Type B pancreatic cell (in vitro differentiated cells): ENCODE measurements at regions not wholly inside any gene's neighbourhood (a gene's known extent, or its start where the extent isn't known, plus 50 kb on each side); places are given as distances from the start of the nearest gene placed in this dataset.

Experiments
- DNase-seq: peaks from one replicate; pipeline ENCODE4 v3.0.0; 2021; ENCODE audit warnings: mixed read lengths; ENCODE audit not compliant: unreplicated experiment; ENCODE audit errors: extremely low spot score
- H3K27ac Mint-ChIP-seq: 2 replicates; pipeline ENCODE4 v1.8.0; 2021; ENCODE audit warnings: mild to moderate bottlenecking, mixed read lengths
- H3K27me3 Mint-ChIP-seq: 2 replicates; pipeline ENCODE4 v1.8.0; 2021; ENCODE audit warnings: mixed read lengths
- H3K36me3 Mint-ChIP-seq: 2 replicates; pipeline ENCODE4 v1.8.0; 2021; ENCODE audit warnings: mixed read lengths
- H3K4me1 Mint-ChIP-seq: one replicate; pipeline ENCODE4 v1.8.0; 2021; ENCODE audit warnings: mixed read lengths; ENCODE audit not compliant: unreplicated experiment
- H3K4me3 Mint-ChIP-seq: 2 replicates; pipeline ENCODE4 v1.8.0; 2021; ENCODE audit warnings: mild to moderate bottlenecking, mixed read lengths
- H3K9me3 Mint-ChIP-seq: 2 replicates; pipeline ENCODE4 v1.8.0; 2021; ENCODE audit warnings: mixed read lengths
- CTCF ChIP-seq: fragments of 200-600 bp; sonication (generic); conservative IDR thresholded peaks from 2 replicates; pipeline ENCODE4 v1.5.0; 2021; ENCODE audit warnings: antibody characterized with exemption, mild to moderate bottlenecking

DNA sequence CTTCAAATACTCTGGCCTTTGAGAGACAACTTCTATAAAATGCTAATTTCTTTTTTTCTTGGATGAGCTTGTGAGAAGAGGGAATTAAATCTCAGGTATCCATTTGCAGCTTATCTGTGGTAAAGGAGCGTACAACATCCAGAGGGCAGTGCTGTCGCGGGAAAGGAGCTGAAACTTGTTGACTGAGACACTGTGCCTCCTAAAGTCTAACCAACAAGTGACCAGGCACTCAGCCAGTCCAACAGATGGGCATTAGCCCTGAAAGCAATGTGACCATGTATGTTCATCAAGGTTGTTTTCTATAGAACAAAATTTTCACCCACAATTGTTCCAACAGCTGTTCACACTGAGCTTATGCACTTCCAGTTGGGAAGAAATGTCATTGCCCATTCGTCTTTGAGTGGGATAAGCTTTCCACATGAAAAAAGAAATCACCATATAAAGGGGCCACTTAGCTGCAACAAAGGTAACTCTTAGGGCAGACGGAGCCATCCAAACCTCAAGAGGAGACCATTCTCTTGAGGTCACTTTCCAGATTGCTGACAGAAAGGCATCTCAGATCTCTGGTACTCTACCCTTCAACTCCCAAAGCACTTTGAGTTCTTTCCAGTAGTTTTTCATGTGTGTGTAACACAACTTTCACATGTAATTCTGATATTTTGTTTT lies 244.8 kb upstream of the NEIL3 start:
- no peaks in the 10 kb centered on the region for H3K27me3 Mint-ChIP-seq
- H3K4me3 Mint-ChIP-seq: no peak overlapping the region
- DNase-seq: no peak
- no peaks in the 10 kb centered on the region for H3K36me3 Mint-ChIP-seq
- no peak for TF ChIP-seq CTCF
- no peaks in the 10 kb centered on the region for H3K4me1 Mint-ChIP-seq
- H3K27ac Mint-ChIP-seq: no peak overlapping the region
- no peaks in the 10 kb centered on the region for H3K9me3 Mint-ChIP-seq

- Mint-ChIP-seq H3K27ac (no peak overlapping the region), H3K4me3 (no peak overlapping the region), H3K27me3 (no peaks in the 10 kb centered on the region), H3K4me1 (no peaks in the 10 kb centered on the region), H3K36me3 (no peaks in the 10 kb centered on the region), H3K9me3 (no peaks in the 10 kb centered on the region)
- no peak for TF ChIP-seq CTCF
- no peak for DNase-seq
These were observed 242.9 kb upstream of the NEIL3 start for GRCh38 chr4:177066746-177067145.

GRCh38 chr4:177070533-177071058 lies 239.1 kb upstream of the NEIL3 start:
- no peak overlapping the region for H3K27ac Mint-ChIP-seq
- TF ChIP-seq CTCF: no peak
- no peaks in the 10 kb centered on the region for H3K36me3 Mint-ChIP-seq
- H3K4me3 Mint-ChIP-seq: no peak overlapping the region
- no peaks in the 10 kb centered on the region for H3K4me1 Mint-ChIP-seq
- H3K9me3 Mint-ChIP-seq: no peaks in the 10 kb centered on the region
- no peak for DNase-seq
- H3K27me3 Mint-ChIP-seq: no peaks in the 10 kb centered on the region

- no peaks in the 10 kb centered on the region for H3K4me1 Mint-ChIP-seq
- no peak overlapping the region for H3K27ac Mint-ChIP-seq
- no peak for DNase-seq
These were observed 232.3 kb upstream of the NEIL3 start for GRCh38 chr4:177077095-177077971.

GRCh38 chr4:177079327-177079726 lies 230.3 kb upstream of the NEIL3 start:
- Mint-ChIP-seq H3K27ac (no peak overlapping the region), H3K36me3 (no peaks in the 10 kb centered on the region), H3K4me3 (no peak overlapping the region), H3K4me1 (no peaks in the 10 kb centered on the region), H3K27me3 (no peaks in the 10 kb centered on the region), H3K9me3 (no peaks in the 10 kb centered on the region)
- no peak for DNase-seq
- no peak for TF ChIP-seq CTCF

More at GRCh38 chr4:177077095-177077971, 232.3 kb upstream of the NEIL3 start:
- Mint-ChIP-seq H3K4me3 (no peak overlapping the region), H3K36me3 (no peaks in the 10 kb centered on the region), H3K9me3 (no peaks in the 10 kb centered on the region), H3K27me3 (no peaks in the 10 kb centered on the region)
- no peak for TF ChIP-seq CTCF
